ENCODE measurements at regions not wholly inside any gene's neighbourhood (a gene's known extent, or its start where the extent isn't known, plus 50 kb on each side); places are given as distances from the start of the nearest gene placed in this dataset.
"Not testable (repeated sequence)": the region's sequence is repeated elsewhere in the genome, so short reads cannot be mapped to it uniquely, and the experiment has no call there.

DNA sequence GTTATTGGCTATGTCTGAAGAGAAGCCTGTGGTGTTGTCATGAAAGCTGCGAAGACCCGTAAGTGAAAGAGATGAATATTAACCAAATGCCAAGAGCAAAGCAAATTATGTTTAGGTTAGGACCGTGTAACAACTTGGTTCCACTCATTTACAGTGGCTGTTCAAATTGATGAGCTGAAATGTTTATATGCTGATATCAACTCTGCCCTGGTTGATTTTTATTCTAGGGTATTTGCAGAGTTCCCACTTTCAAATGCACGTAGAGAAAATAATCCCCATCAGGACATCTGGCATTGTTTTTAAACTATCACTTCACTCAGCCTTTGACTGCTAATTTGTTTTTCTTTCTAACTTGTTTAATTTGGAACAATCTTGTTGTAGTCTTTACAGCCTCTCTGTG is 581.6 kb upstream of the ADAMTS5 start:
- POLR2A ChIA-PET: no interaction called here
- TF ChIP-seq, protein P1, sequence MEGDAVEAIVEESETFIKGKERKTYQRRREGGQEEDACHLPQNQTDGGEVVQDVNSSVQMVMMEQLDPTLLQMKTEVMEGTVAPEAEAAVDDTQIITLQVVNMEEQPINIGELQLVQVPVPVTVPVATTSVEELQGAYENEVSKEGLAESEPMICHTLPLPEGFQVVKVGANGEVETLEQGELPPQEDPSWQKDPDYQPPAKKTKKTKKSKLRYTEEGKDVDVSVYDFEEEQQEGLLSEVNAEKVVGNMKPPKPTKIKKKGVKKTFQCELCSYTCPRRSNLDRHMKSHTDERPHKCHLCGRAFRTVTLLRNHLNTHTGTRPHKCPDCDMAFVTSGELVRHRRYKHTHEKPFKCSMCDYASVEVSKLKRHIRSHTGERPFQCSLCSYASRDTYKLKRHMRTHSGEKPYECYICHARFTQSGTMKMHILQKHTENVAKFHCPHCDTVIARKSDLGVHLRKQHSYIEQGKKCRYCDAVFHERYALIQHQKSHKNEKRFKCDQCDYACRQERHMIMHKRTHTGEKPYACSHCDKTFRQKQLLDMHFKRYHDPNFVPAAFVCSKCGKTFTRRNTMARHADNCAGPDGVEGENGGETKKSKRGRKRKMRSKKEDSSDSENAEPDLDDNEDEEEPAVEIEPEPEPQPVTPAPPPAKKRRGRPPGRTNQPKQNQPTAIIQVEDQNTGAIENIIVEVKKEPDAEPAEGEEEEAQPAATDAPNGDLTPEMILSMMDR (IDR thresholded peaks at IDR 0.05; ENCODE audit: low read depth, low read length): no peak
- Histone ChIP-seq H3K4me3 (ENCODE audit: low read depth, low read length) (no peak overlapping the region), H3K9me3 (ENCODE audit: control insufficient read depth, insufficient read depth, low read length) (peaks cover 8% of the 10 kb centered on the region), H3K27ac (ENCODE audit: low read depth, low read length) (no peak overlapping the region), H3K27me3 (ENCODE audit: control insufficient read depth, insufficient read depth, low read length) (no peaks in the 10 kb centered on the region)
- DNase-seq (ENCODE audit: low read depth, low spot score): no peak
- CTCF ChIA-PET: no interaction called here

- ChIA-PET POLR2A (no interaction called here), CTCF (interaction anchor here (1.0 kb wide), 1 partner anchor 9 kb away, joined by 3 read pairs; no protein-coding TSS in a partner anchor)
- TF ChIP-seq, protein P1 (IDR thresholded peaks at IDR 0.05; ENCODE audit: low read depth, low read length): no peak
- Histone ChIP-seq H3K9me3 (ENCODE audit: control insufficient read depth, insufficient read depth, low read length) (no peaks in the 10 kb centered on the region), H3K4me3 (ENCODE audit: low read depth, low read length) (no peak overlapping the region), H3K27ac (ENCODE audit: low read depth, low read length) (no peak overlapping the region), H3K27me3 (ENCODE audit: control insufficient read depth, insufficient read depth, low read length) (no peaks in the 10 kb centered on the region)
- DNase-seq (ENCODE audit: low read depth, low spot score): no peak
Observed at GRCh38 chr21:27545754-27546349, 579.0 kb upstream of the ADAMTS5 start.

DNA sequence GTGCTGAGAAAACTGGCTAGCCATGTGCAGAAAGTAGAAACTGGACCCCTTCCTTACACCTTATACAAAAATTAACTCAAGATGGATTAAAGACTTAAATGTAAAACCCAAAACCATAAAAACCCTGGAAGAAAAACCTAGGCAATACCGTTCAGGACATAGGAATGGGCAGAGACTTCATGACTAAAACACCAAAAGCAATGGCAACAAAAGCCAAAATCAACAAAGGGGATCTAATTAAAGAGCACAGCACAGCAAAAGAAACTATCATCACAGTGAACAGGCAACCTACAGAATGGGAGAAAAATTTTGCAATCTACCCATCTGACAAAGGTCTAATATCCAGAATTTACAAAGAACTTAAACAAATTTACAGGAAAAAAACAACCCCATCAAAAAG is 575.2 kb upstream of the ADAMTS5 start:
- H3K27me3 ChIP-seq (ENCODE audit: control insufficient read depth, insufficient read depth, low read length); H3K27ac ChIP-seq (ENCODE audit: low read depth, low read length); DNase-seq (ENCODE audit: low read depth, low spot score); POLR2A ChIA-PET; H3K9me3 ChIP-seq (ENCODE audit: control insufficient read depth, insufficient read depth, low read length); H3K4me3 ChIP-seq (ENCODE audit: low read depth, low read length); CTCF ChIA-PET: not testable (repeated sequence)

DNA sequence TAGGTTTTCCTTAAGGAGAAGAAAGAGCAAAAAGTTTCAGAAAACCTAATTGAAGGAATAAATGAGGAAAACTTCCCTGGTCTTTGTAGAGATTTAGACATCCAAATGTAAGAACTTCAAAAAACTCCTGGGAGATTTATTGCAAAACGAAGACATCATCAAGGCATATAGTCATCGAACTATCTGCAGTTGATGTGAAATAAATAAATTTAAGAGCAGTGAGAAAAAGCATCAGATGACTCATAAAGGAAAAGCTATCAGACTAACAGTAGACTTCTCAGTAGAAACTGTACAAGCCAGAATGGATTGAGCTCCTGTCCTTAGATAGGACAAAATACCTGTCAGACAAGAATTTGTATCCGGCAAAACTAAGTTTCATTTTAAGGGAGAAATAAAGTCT is 569.4 kb upstream of the ADAMTS5 start:
- H3K4me3 ChIP-seq (ENCODE audit: low read depth, low read length): no peak overlapping the region
- ChIA-PET CTCF (no interaction called here), POLR2A (no interaction called here)
- no peaks in the 10 kb centered on the region for H3K27me3 ChIP-seq (ENCODE audit: control insufficient read depth, insufficient read depth, low read length)
- TF ChIP-seq, protein P1 (IDR thresholded peaks at IDR 0.05; ENCODE audit: low read depth, low read length): no peak
- peak; percentile 6 for DNase-seq (ENCODE audit: low read depth, low spot score)
- no peaks in the 10 kb centered on the region for H3K9me3 ChIP-seq (ENCODE audit: control insufficient read depth, insufficient read depth, low read length)
- H3K27ac ChIP-seq (ENCODE audit: low read depth, low read length): no peak overlapping the region

GRCh38 chr21:27535188-27535587 is 568.3 kb upstream of the ADAMTS5 start:
- H3K27me3 ChIP-seq (ENCODE audit: control insufficient read depth, insufficient read depth, low read length): no peaks in the 10 kb centered on the region
- TF ChIP-seq, protein P1 (IDR thresholded peaks at IDR 0.05; ENCODE audit: low read depth, low read length): no peak
- H3K27ac ChIP-seq (ENCODE audit: low read depth, low read length): no peak overlapping the region
- ChIA-PET CTCF (no interaction called here), POLR2A (no interaction called here)
- no peak for DNase-seq (ENCODE audit: low read depth, low spot score)
- H3K9me3 ChIP-seq (ENCODE audit: control insufficient read depth, insufficient read depth, low read length): no peaks in the 10 kb centered on the region
- no peak overlapping the region for H3K4me3 ChIP-seq (ENCODE audit: low read depth, low read length)

DNA sequence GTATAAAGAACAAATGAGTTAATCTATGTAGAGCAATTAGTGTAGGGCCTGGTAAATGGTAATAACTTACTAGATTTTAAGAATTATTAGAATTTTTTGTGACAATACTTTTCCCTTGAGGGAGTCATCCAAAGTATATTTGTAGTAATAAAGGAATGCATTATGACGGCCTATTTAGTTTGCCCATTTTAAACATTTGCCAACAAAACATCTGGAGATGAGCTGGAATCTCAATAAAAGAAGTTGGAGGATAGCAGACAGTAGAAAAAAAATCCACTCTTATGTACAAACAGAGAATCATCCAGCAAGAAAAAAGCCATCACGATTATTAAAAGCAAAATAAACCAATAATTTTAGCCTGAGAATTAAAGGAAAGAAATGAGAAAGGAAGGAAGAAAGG is 567.3 kb upstream of the ADAMTS5 start:
- H3K27me3 ChIP-seq (ENCODE audit: control insufficient read depth, insufficient read depth, low read length): no peaks in the 10 kb centered on the region
- H3K4me3 ChIP-seq (ENCODE audit: low read depth, low read length): no peak overlapping the region
- DNase-seq (ENCODE audit: low read depth, low spot score): no peak
- TF ChIP-seq, protein P1 (IDR thresholded peaks at IDR 0.05; ENCODE audit: low read depth, low read length): no peak
- no peaks in the 10 kb centered on the region for H3K9me3 ChIP-seq (ENCODE audit: control insufficient read depth, insufficient read depth, low read length)
- ChIA-PET CTCF (no interaction called here), POLR2A (no interaction called here)
- no peak overlapping the region for H3K27ac ChIP-seq (ENCODE audit: low read depth, low read length)
